K562 (cell line): ENCODE measurements at regions not wholly inside any gene's neighbourhood (a gene's known extent, or its start where the extent isn't known, plus 50 kb on each side); places are given as distances from the start of the nearest gene placed in this dataset.

Source experiments
- CTCF ChIP-seq, 3 experiments: IDR thresholded peaks in 2 of 3; conservative IDR thresholded peaks in 1 of 3; 2 replicates each; pipeline ENCODE4 v1.5.1; 2011 to 2012; ENCODE audit warnings: low read length in 3 of 3, mild to moderate bottlenecking in 3 of 3, control low read depth in 2 of 3, improper control_type of control experiment in 1 of 3, inconsistent platforms in 1 of 3, low read depth in 1 of 3, mixed read lengths in 1 of 3, moderate library complexity in 1 of 3; ENCODE audit not compliant: insufficient read depth in 2 of 3
- FOXJ3 ChIP-seq: sonication (generic); formaldehyde crosslinking; IDR thresholded peaks from 2 replicates; pipeline ENCODE4 v1.4.0; 2020; ENCODE audit warnings: mild to moderate bottlenecking, missing genetic modification reagents
- LARP7 ChIP-seq: fragments of 450-650 bp; IDR thresholded peaks from 2 replicates; pipeline ENCODE4 v1.6.1; 2016
- NFIC ChIP-seq: fragments of 450-650 bp; IDR thresholded peaks from 2 replicates; pipeline ENCODE4 v1.6.1; 2017; ENCODE audit warnings: mild to moderate bottlenecking, inconsistent platforms
- POU5F1 ChIP-seq: fragments of 150-350 bp; IDR thresholded peaks from 2 replicates; pipeline ENCODE4 v1.6.1; 2014; ENCODE audit warnings: borderline replicate concordance, low read length, low read depth, mild to moderate bottlenecking; ENCODE audit not compliant: partially characterized antibody
- TF ChIP-seq, protein P1 (sequence below): fragments of 450-650 bp; conservative IDR thresholded peaks from 2 replicates; pipeline ENCODE4 v1.6.1; 2016; ENCODE audit warnings: missing genetic modification characterization, low read depth, mild to moderate bottlenecking, control low read depth, missing compliant biosample characterization
- TF ChIP-seq, protein P2 (sequence below): sonication (generic); formaldehyde crosslinking; IDR thresholded peaks from 2 replicates; pipeline ENCODE4 v1.8.0; 2022; ENCODE audit warnings: missing genetic modification reagents, mild to moderate bottlenecking, moderate library complexity, borderline replicate concordance
- TF ChIP-seq, protein P3 (sequence below), 2 experiments: fragments of 450-650 bp in 1 of 2; sonication (generic) in 1 of 2; formaldehyde crosslinking in 1 of 2; IDR thresholded peaks in 1 of 2; conservative IDR thresholded peaks in 1 of 2; 2 replicates each; pipeline versions ENCODE4 v1.6.1 to v1.8.1; 2016 to 2023; ENCODE audit warnings: mild to moderate bottlenecking in 2 of 2, moderate library complexity in 2 of 2, inconsistent platforms in 1 of 2, missing genetic modification reagents in 1 of 2

- TF ChIP-seq, protein P1, sequence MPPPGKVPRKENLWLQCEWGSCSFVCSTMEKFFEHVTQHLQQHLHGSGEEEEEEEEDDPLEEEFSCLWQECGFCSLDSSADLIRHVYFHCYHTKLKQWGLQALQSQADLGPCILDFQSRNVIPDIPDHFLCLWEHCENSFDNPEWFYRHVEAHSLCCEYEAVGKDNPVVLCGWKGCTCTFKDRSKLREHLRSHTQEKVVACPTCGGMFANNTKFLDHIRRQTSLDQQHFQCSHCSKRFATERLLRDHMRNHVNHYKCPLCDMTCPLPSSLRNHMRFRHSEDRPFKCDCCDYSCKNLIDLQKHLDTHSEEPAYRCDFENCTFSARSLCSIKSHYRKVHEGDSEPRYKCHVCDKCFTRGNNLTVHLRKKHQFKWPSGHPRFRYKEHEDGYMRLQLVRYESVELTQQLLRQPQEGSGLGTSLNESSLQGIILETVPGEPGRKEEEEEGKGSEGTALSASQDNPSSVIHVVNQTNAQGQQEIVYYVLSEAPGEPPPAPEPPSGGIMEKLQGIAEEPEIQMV = no peak
- TF ChIP-seq NFIC = no peak
- TF ChIP-seq, protein P2, sequence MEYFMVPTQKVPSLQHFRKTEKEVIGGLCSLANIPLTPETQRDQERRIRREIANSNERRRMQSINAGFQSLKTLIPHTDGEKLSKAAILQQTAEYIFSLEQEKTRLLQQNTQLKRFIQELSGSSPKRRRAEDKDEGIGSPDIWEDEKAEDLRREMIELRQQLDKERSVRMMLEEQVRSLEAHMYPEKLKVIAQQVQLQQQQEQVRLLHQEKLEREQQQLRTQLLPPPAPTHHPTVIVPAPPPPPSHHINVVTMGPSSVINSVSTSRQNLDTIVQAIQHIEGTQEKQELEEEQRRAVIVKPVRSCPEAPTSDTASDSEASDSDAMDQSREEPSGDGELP (CRISPR knock-in tag) = no peak
- TF ChIP-seq POU5F1 = no peak
- TF ChIP-seq FOXJ3 (CRISPR knock-in tag) = no peak
- TF ChIP-seq, protein P3, sequence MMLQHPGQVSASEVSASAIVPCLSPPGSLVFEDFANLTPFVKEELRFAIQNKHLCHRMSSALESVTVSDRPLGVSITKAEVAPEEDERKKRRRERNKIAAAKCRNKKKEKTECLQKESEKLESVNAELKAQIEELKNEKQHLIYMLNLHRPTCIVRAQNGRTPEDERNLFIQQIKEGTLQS (IDR thresholded peaks at IDR 0.05) = no peak
- TF ChIP-seq, protein P3 (CRISPR knock-in tag; conservative IDR thresholded peaks at IDR 0.05) = no peak
- TF ChIP-seq CTCF (IDR thresholded peaks at IDR 0.05 in 2 of 3, conservative IDR thresholded peaks at IDR 0.05 in 1 of 3; ENCODE audit: insufficient read depth in 2 of 3, low read depth in 1 of 3, low read length in 3 of 3) = no peak
- TF ChIP-seq LARP7 = no peak
Measured at GRCh38 chr5:111950660-111951059, 193.7 kb upstream of the NREP start.
